ENCODE measurements at regions not wholly inside any gene's neighbourhood (a gene's known extent, or its start where the extent isn't known, plus 50 kb on each side); places are given as distances from the start of the nearest gene placed in this dataset.
A peak's percentile ranks its signal among the peaks of the same experiment; 100 is the strongest.

GRCh38 chrX:20421275-20421674, 154.6 kb upstream of the RPS6KA3 start:
- Histone ChIP-seq H3K27ac (no peak overlapping the region), H3K4me1 (replicated peaks) (no peaks in the 10 kb centered on the region), H3K36me3 (no peaks in the 10 kb centered on the region), H3K9me3 (replicated peaks) (no peaks in the 10 kb centered on the region), H3K4me3 (no peak overlapping the region), H3K27me3 (replicated peaks) (no peaks in the 10 kb centered on the region)
- no peak for DNase-seq (ENCODE audit: low read depth in 1 of 2, low spot score in 2 of 2)

GRCh38 chrX:20420058-20420457, 153.3 kb upstream of the RPS6KA3 start:
- no peak overlapping the region for H3K4me3 ChIP-seq
- DNase-seq (ENCODE audit: low read depth in 1 of 2, low spot score in 2 of 2), result no peak
- H3K36me3 ChIP-seq, result no peaks in the 10 kb centered on the region
- no peak overlapping the region for H3K27ac ChIP-seq
- H3K27me3 ChIP-seq (replicated peaks), result no peaks in the 10 kb centered on the region
- no peaks in the 10 kb centered on the region for H3K9me3 ChIP-seq (replicated peaks)
- peaks cover 3% of the 10 kb centered on the region for H3K4me1 ChIP-seq (replicated peaks)

GRCh38 chrX:20418379-20419150, 151.9 kb upstream of the RPS6KA3 start:
- no peak overlapping the region for H3K4me3 ChIP-seq
- peaks cover 8% of the 10 kb centered on the region for H3K4me1 ChIP-seq (replicated peaks)
- no peaks in the 10 kb centered on the region for H3K9me3 ChIP-seq (replicated peaks)
- no peak for DNase-seq (ENCODE audit: low read depth in 1 of 2, low spot score in 2 of 2)
- no peak overlapping the region for H3K27ac ChIP-seq
- no peaks in the 10 kb centered on the region for H3K27me3 ChIP-seq (replicated peaks)
- no peaks in the 10 kb centered on the region for H3K36me3 ChIP-seq

GRCh38 chrX:20414762-20415445, 148.2 kb upstream of the RPS6KA3 start:
- H3K4me1 ChIP-seq (replicated peaks), result peaks cover 8% of the 10 kb centered on the region
- no peak overlapping the region for H3K27ac ChIP-seq
- H3K9me3 ChIP-seq (replicated peaks), result no peaks in the 10 kb centered on the region
- no peaks in the 10 kb centered on the region for H3K27me3 ChIP-seq (replicated peaks)
- H3K4me3 ChIP-seq, result no peak overlapping the region
- peak; percentile 19 to 28 for DNase-seq (ENCODE audit: low read depth in 1 of 2, low spot score in 2 of 2)
- H3K36me3 ChIP-seq, result no peaks in the 10 kb centered on the region

- Histone ChIP-seq H3K36me3 (no peaks in the 10 kb centered on the region), H3K9me3 (replicated peaks) (no peaks in the 10 kb centered on the region), H3K4me3 (no peak overlapping the region), H3K27ac (no peak overlapping the region), H3K27me3 (replicated peaks) (no peaks in the 10 kb centered on the region), H3K4me1 (replicated peaks) (peaks cover 8% of the 10 kb centered on the region)
- DNase-seq (ENCODE audit: low read depth in 1 of 2, low spot score in 2 of 2), result no peak
Observed at GRCh38 chrX:20414066-20414465, 147.4 kb upstream of the RPS6KA3 start.

GRCh38 chrX:20412871-20413486, 146.3 kb upstream of the RPS6KA3 start:
- no peak overlapping the region for H3K4me3 ChIP-seq
- no peaks in the 10 kb centered on the region for H3K36me3 ChIP-seq
- DNase-seq (ENCODE audit: low read depth in 1 of 2, low spot score in 2 of 2), result no peak
- peaks cover 8% of the 10 kb centered on the region for H3K4me1 ChIP-seq (replicated peaks)
- no peak overlapping the region for H3K27ac ChIP-seq
- no peaks in the 10 kb centered on the region for H3K27me3 ChIP-seq (replicated peaks)
- no peaks in the 10 kb centered on the region for H3K9me3 ChIP-seq (replicated peaks)

- DNase-seq (ENCODE audit: low read depth in 1 of 2, low spot score in 2 of 2), result no peak
- Histone ChIP-seq H3K27ac (no peak overlapping the region), H3K4me3 (no peak overlapping the region), H3K4me1 (replicated peaks) (peaks cover 8% of the 10 kb centered on the region), H3K27me3 (replicated peaks) (no peaks in the 10 kb centered on the region), H3K9me3 (replicated peaks) (no peaks in the 10 kb centered on the region), H3K36me3 (no peaks in the 10 kb centered on the region)
Observed at GRCh38 chrX:20410540-20410939, 143.8 kb upstream of the RPS6KA3 start.

- no peaks in the 10 kb centered on the region for H3K36me3 ChIP-seq
- no peak overlapping the region for H3K27ac ChIP-seq
- H3K27me3 ChIP-seq (replicated peaks), result no peaks in the 10 kb centered on the region
- H3K9me3 ChIP-seq (replicated peaks), result no peaks in the 10 kb centered on the region
- peaks cover 4% of the 10 kb centered on the region for H3K4me1 ChIP-seq (replicated peaks)
- no peak for DNase-seq (ENCODE audit: low read depth in 1 of 2, low spot score in 2 of 2)
- H3K4me3 ChIP-seq, result no peak overlapping the region
Observed at GRCh38 chrX:20409991-20410390, 143.3 kb upstream of the RPS6KA3 start.

GRCh38 chrX:20402956-20403355, 136.2 kb upstream of the RPS6KA3 start:
- H3K27ac ChIP-seq, result no peak overlapping the region
- DNase-seq (ENCODE audit: low read depth in 1 of 2, low spot score in 2 of 2), result no peak
- no peaks in the 10 kb centered on the region for H3K4me1 ChIP-seq (replicated peaks)
- no peaks in the 10 kb centered on the region for H3K27me3 ChIP-seq (replicated peaks)
- H3K9me3 ChIP-seq (replicated peaks), result no peaks in the 10 kb centered on the region
- no peaks in the 10 kb centered on the region for H3K36me3 ChIP-seq
- no peak overlapping the region for H3K4me3 ChIP-seq

GRCh38 chrX:20399728-20400414, 133.2 kb upstream of the RPS6KA3 start:
- H3K9me3 ChIP-seq (replicated peaks), result no peaks in the 10 kb centered on the region
- no peaks in the 10 kb centered on the region for H3K27me3 ChIP-seq (replicated peaks)
- no peaks in the 10 kb centered on the region for H3K4me1 ChIP-seq (replicated peaks)
- H3K36me3 ChIP-seq, result no peaks in the 10 kb centered on the region
- no peak overlapping the region for H3K4me3 ChIP-seq
- no peak for DNase-seq (ENCODE audit: low read depth in 1 of 2, low spot score in 2 of 2)
- H3K27ac ChIP-seq, result no peak overlapping the region

- no peaks in the 10 kb centered on the region for H3K36me3 ChIP-seq
- H3K4me1 ChIP-seq (replicated peaks), result no peaks in the 10 kb centered on the region
- no peaks in the 10 kb centered on the region for H3K9me3 ChIP-seq (replicated peaks)
- no peak overlapping the region for H3K27ac ChIP-seq
- no peak overlapping the region for H3K4me3 ChIP-seq
- DNase-seq (ENCODE audit: low read depth in 1 of 2, low spot score in 2 of 2), result no peak
- H3K27me3 ChIP-seq (replicated peaks), result no peaks in the 10 kb centered on the region
Observed at GRCh38 chrX:20397587-20397986, 130.9 kb upstream of the RPS6KA3 start.

- H3K36me3 ChIP-seq, result no peaks in the 10 kb centered on the region
- no peaks in the 10 kb centered on the region for H3K9me3 ChIP-seq (replicated peaks)
- no peaks in the 10 kb centered on the region for H3K4me1 ChIP-seq (replicated peaks)
- no peak overlapping the region for H3K4me3 ChIP-seq
- DNase-seq (ENCODE audit: low read depth in 1 of 2, low spot score in 2 of 2), result no peak
- no peaks in the 10 kb centered on the region for H3K27me3 ChIP-seq (replicated peaks)
- no peak overlapping the region for H3K27ac ChIP-seq
Observed at GRCh38 chrX:20394451-20394850, 127.7 kb upstream of the RPS6KA3 start.

GRCh38 chrX:20393944-20394343, 127.2 kb upstream of the RPS6KA3 start:
- no peak for DNase-seq (ENCODE audit: low read depth in 1 of 2, low spot score in 2 of 2)
- Histone ChIP-seq H3K4me3 (no peak overlapping the region), H3K27ac (no peak overlapping the region), H3K27me3 (replicated peaks) (no peaks in the 10 kb centered on the region), H3K9me3 (replicated peaks) (no peaks in the 10 kb centered on the region), H3K4me1 (replicated peaks) (no peaks in the 10 kb centered on the region), H3K36me3 (no peaks in the 10 kb centered on the region)

- no peaks in the 10 kb centered on the region for H3K4me1 ChIP-seq (replicated peaks)
- H3K27ac ChIP-seq, result no peak overlapping the region
- no peak overlapping the region for H3K4me3 ChIP-seq
- no peak for DNase-seq (ENCODE audit: low read depth in 1 of 2, low spot score in 2 of 2)
- no peaks in the 10 kb centered on the region for H3K9me3 ChIP-seq (replicated peaks)
- no peaks in the 10 kb centered on the region for H3K27me3 ChIP-seq (replicated peaks)
- no peaks in the 10 kb centered on the region for H3K36me3 ChIP-seq
Observed at GRCh38 chrX:20388594-20388993, 121.9 kb upstream of the RPS6KA3 start.

All from SJSA1 (cell line).